Ishikawa (cell line): ENCODE measurements at regions not wholly inside any gene's neighbourhood (a gene's known extent, or its start where the extent isn't known, plus 50 kb on each side); places are given as distances from the start of the nearest gene placed in this dataset.

Experiments used
- CEBPB ChIP-seq: IDR thresholded peaks from 2 replicates; pipeline ENCODE4 v1.6.1; 2012
- CREB1 ChIP-seq: IDR thresholded peaks from 2 replicates; pipeline ENCODE4 v1.6.1; 2012; ENCODE audit warnings: low read depth
- EGR1 ChIP-seq: IDR thresholded peaks from 2 replicates; pipeline ENCODE4 v1.6.1; 2012
- EP300 ChIP-seq: IDR thresholded peaks from 2 replicates; pipeline ENCODE4 v1.6.1; 2012; ENCODE audit warnings: borderline replicate concordance
- FOXM1 ChIP-seq: IDR thresholded peaks from 2 replicates; pipeline ENCODE4 v1.6.1; 2012; ENCODE audit warnings: low read depth, borderline replicate concordance
- NFIC ChIP-seq: IDR thresholded peaks from 2 replicates; pipeline ENCODE4 v1.6.1; 2012
- RAD21 ChIP-seq: IDR thresholded peaks from 2 replicates; pipeline ENCODE4 v1.6.1; 2012; ENCODE audit warnings: low read depth
- TAF1 ChIP-seq: IDR thresholded peaks from 2 replicates; pipeline ENCODE4 v1.6.1; 2012; ENCODE audit warnings: low read depth, mild to moderate bottlenecking
- TCF12 ChIP-seq: IDR thresholded peaks from 2 replicates; pipeline ENCODE4 v1.6.1; 2012; ENCODE audit warnings: low read depth
- TEAD4 ChIP-seq: IDR thresholded peaks from 2 replicates; pipeline ENCODE4 v1.6.1; 2012
- YY1 ChIP-seq: IDR thresholded peaks from 2 replicates; pipeline ENCODE4 v1.6.1; 2012; ENCODE audit warnings: low read depth
- ZBTB7A ChIP-seq: IDR thresholded peaks from 2 replicates; pipeline ENCODE4 v1.6.1; 2012; ENCODE audit warnings: low read depth
- TF ChIP-seq, protein P1 (sequence below): IDR thresholded peaks from 2 replicates; pipeline ENCODE4 v1.6.1; 2012
- TF ChIP-seq, protein P2 (sequence below): IDR thresholded peaks from 2 replicates; pipeline ENCODE4 v1.6.1; 2012; ENCODE audit warnings: low read depth, mild to moderate bottlenecking
- TF ChIP-seq, protein P3 (sequence below): IDR thresholded peaks from 2 replicates; pipeline ENCODE4 v1.6.1; 2012

DNA sequence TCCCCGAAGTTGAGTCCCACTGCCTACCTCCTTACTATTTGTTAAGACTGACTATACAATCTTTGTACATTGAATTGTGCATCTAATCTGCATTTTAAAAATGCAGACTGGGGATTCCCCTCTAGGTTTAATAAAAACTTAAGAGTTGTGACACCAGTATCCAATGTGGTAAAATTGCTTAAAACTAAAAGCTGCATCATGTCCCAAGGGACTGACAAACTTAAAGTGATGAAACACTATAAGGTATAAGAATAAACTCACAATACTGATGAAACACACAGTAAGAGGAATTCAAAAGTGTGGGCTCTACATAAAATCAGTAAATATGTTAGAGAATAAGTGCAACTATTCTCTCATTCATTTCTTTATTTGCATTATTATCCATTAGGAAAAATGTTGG lies 1905.1 kb downstream of the MAT2B start:
- TF ChIP-seq, protein P1, sequence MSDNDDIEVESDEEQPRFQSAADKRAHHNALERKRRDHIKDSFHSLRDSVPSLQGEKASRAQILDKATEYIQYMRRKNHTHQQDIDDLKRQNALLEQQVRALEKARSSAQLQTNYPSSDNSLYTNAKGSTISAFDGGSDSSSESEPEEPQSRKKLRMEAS, result no peak
- no peak for TF ChIP-seq EGR1

DNA sequence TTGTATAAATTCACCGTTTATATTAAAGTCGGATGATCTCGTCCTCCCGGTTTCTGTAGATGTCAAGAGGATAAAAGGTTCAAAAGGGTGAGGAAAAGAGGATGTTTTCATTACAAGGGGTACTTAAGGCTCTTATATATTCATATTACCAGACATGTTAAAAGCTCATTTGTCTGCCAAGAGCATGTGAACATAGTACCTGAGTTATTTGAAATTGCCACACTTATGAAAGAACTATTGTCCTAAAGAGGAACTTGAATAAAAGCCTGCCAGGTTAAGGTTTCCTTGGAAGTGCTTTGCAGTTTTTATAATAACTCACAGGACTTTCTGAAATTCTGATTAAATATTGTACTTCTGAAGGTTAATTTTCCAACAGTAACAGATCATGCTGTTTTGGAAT lies 1915.1 kb downstream of the MAT2B start:
- no peak for TF ChIP-seq ZBTB7A
- no peak for TF ChIP-seq CREB1
- TF ChIP-seq, protein P2, sequence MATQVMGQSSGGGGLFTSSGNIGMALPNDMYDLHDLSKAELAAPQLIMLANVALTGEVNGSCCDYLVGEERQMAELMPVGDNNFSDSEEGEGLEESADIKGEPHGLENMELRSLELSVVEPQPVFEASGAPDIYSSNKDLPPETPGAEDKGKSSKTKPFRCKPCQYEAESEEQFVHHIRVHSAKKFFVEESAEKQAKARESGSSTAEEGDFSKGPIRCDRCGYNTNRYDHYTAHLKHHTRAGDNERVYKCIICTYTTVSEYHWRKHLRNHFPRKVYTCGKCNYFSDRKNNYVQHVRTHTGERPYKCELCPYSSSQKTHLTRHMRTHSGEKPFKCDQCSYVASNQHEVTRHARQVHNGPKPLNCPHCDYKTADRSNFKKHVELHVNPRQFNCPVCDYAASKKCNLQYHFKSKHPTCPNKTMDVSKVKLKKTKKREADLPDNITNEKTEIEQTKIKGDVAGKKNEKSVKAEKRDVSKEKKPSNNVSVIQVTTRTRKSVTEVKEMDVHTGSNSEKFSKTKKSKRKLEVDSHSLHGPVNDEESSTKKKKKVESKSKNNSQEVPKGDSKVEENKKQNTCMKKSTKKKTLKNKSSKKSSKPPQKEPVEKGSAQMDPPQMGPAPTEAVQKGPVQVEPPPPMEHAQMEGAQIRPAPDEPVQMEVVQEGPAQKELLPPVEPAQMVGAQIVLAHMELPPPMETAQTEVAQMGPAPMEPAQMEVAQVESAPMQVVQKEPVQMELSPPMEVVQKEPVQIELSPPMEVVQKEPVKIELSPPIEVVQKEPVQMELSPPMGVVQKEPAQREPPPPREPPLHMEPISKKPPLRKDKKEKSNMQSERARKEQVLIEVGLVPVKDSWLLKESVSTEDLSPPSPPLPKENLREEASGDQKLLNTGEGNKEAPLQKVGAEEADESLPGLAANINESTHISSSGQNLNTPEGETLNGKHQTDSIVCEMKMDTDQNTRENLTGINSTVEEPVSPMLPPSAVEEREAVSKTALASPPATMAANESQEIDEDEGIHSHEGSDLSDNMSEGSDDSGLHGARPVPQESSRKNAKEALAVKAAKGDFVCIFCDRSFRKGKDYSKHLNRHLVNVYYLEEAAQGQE, result no peak
- TF ChIP-seq, protein P3, sequence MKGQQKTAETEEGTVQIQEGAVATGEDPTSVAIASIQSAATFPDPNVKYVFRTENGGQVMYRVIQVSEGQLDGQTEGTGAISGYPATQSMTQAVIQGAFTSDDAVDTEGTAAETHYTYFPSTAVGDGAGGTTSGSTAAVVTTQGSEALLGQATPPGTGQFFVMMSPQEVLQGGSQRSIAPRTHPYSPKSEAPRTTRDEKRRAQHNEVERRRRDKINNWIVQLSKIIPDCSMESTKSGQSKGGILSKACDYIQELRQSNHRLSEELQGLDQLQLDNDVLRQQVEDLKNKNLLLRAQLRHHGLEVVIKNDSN, result no peak
- no peak for TF ChIP-seq TCF12
- no peak for TF ChIP-seq RAD21
- TF ChIP-seq, protein P1, result no peak
- no peak for TF ChIP-seq EGR1
- no peak for TF ChIP-seq EP300
- no peak for TF ChIP-seq TEAD4
- no peak for TF ChIP-seq YY1

DNA sequence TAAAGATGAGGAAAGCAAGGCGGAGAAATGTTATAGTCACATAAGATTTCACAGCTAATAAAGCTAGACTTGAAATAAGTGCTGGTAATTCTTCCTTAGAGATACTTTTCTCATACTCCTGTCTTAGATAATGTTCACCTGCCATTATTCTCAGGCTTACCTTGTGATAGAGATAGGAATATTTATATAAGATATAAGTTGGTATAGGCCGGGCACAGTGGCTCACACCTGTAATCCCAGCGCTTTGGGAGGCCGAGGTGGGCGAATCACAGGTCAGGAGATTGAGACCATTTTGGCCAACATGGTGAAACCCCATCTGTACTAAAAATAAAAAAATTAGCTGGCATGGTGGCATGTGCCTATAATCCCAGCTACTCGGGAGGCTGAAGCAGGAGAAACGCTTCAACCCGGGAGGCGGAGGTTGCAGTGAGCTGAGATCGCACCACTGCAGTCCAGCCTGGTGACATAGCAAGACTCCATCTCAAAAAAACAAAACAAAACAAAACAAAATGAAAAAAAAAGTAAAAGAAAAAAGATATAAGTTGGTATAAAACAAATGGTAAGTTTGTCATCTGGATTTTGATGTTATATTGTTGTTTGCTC lies 1918.4 kb downstream of the MAT2B start:
- no peak for TF ChIP-seq ZBTB7A
- no peak for TF ChIP-seq EGR1
- no peak for TF ChIP-seq FOXM1
- TF ChIP-seq, protein P1, result no peak
- no peak for TF ChIP-seq YY1
- no peak for TF ChIP-seq EP300
- TF ChIP-seq TAF1, result no peak
- TF ChIP-seq CREB1, result no peak
- TF ChIP-seq CEBPB, result no peak
- no peak for TF ChIP-seq TCF12

DNA sequence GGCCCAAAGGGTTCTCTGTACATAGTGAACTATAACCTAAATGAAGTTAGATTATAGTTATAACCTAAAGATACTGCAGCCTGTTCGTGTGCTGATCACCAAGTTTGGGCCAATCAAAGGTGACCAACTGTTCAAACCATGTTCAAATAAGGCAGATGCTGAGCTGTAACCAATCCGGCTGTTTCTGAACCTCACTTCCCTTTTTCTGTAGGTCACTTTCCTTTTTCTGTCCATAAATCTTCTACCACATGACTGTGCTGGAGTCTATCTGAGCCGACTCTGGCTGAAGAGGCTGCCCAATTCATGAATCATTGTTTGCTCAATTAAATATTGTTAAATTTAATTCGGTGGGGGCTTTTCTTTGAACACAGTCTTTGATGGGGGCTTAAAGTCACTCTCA lies 1920.2 kb downstream of the MAT2B start:
- TF ChIP-seq EP300 (no peak), RAD21 (no peak), ZBTB7A (no peak), CEBPB (no peak), NFIC (no peak)
- TF ChIP-seq, protein P1, result no peak

DNA sequence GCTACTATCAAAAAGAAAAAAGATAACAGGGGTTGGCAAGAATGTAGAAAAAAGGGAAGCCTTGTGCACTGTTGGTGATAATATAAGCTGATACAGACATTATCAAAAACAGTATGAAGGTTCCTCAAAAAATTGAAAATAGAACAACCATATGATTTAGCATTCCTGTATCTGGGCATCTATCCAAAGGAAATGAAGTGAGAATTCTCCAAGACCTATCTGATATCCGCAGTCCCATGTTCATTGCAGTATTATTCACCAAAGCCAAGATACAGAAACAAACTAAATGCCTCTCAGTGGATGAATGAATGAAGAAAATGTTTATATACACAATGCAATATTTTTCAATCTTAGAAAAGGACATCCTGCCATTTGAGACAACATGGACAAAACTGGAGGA lies 1943.3 kb downstream of the MAT2B start:
- TF ChIP-seq YY1 (no peak), CEBPB (no peak), CREB1 (no peak), NFIC (no peak), TAF1 (no peak), TCF12 (no peak), TEAD4 (no peak), EGR1 (no peak), FOXM1 (no peak)
- TF ChIP-seq, protein P3, result no peak
- TF ChIP-seq, protein P1, result no peak
- TF ChIP-seq, protein P2, result no peak

DNA sequence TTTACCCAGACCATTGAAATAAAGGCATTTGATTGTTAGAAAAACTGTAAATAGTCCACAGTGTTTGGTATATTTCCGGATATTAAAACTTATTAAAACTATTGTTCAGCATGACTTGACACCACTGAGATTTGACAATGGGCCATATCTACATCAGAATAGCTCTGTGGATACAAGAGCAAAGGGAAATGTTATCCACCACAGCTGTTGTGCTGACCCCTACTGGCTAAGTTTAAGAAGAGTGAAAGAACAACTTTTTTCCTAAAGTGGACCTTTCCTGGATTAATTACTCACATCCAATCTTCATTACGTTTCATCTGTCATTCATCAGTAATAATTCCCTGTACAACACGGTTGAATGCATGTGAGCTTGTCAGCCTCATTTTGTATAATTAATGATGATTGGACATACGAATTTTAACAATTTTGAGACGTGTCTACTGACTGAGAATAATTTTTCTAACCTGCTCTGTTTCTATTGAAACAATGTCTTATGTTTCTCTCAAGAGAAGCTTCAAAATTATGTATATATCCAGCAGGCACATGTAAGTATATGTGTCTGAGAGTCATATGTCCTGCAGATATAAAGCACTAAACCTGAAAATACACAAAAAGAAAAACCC lies 1952.6 kb downstream of the MAT2B start:
- TF ChIP-seq RAD21 (peak; percentile 51), CREB1 (no peak)
